ENCODE measurements at regions not wholly inside any gene's neighbourhood (a gene's known extent, or its start where the extent isn't known, plus 50 kb on each side); places are given as distances from the start of the nearest gene placed in this dataset.

DNA sequence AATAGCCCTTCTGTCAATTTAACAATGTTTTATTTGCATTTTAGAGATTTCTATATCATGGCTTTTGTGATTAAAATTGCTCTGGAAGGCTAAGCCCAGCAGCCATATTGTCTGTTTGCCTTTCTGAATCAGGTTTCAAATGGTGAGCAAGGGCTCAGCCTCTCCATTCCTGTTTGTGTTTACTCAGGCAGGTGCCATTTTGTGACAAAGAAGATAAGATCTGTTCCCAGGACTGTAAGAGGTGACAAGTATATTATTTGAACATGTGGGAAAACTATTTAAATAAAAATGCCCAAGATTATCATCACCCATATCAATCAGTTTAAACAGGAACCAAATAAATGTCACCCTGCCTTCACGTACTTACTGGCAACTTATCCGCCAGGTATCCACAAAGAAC lies 641.3 kb upstream of the KLF4 start:
- intact Hi-C loops (cut with micrococcal nuclease), result no loop called here
- no peak for DNase-seq

DNA sequence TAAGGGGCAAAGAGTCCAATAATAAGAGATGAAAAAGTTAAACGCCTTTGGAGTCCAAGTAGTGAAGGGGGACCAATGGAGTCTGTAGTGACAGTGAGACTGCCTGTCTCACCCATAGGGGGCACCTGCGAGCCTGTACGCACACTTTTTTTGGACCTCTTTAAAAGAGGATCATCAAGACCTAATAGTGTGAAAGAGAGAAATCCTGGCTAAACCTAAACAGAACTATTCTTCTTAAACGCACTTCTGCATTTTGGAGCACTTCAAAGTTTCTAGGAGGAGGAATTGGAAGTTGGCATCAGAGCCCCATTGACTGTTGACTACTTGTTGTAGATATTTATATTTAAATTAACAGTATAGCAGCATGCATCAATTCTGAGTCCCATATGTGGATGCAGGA lies 636.1 kb upstream of the KLF4 start:
- DNase-seq, result no peak
- H3K36me3 Mint-ChIP-seq, result no peaks in the 10 kb centered on the region
- intact Hi-C loops (cut with micrococcal nuclease), result no loop called here
- CTCF ChIA-PET, result no interaction called here
- H3K27ac Mint-ChIP-seq, result no peak overlapping the region
- H3K27me3 Mint-ChIP-seq, result no peaks in the 10 kb centered on the region
- no peak overlapping the region for H3K4me3 Mint-ChIP-seq
- no peaks in the 10 kb centered on the region for H3K4me1 Mint-ChIP-seq (ENCODE audit: low read depth)
- POLR2A ChIA-PET, result no interaction called here
- H3K9me3 Mint-ChIP-seq, result peaks cover under 1% of the 10 kb centered on the region

More for the DNA sequence above, 641.3 kb upstream of the KLF4 start:
- no peak overlapping the region for H3K27ac Mint-ChIP-seq
- H3K4me1 Mint-ChIP-seq (ENCODE audit: low read depth), result no peaks in the 10 kb centered on the region
- no peak overlapping the region for H3K4me3 Mint-ChIP-seq
- no peaks in the 10 kb centered on the region for H3K27me3 Mint-ChIP-seq
- no peaks in the 10 kb centered on the region for H3K9me3 Mint-ChIP-seq
- ChIA-PET POLR2A (no interaction called here), CTCF (no interaction called here)
- no peaks in the 10 kb centered on the region for H3K36me3 Mint-ChIP-seq

- POLR2A ChIA-PET, result no interaction called here
- H3K27ac Mint-ChIP-seq, result no peak overlapping the region
These were observed 630.1 kb upstream of the KLF4 start for GRCh38 chr9:108119530-108120113.

DNA sequence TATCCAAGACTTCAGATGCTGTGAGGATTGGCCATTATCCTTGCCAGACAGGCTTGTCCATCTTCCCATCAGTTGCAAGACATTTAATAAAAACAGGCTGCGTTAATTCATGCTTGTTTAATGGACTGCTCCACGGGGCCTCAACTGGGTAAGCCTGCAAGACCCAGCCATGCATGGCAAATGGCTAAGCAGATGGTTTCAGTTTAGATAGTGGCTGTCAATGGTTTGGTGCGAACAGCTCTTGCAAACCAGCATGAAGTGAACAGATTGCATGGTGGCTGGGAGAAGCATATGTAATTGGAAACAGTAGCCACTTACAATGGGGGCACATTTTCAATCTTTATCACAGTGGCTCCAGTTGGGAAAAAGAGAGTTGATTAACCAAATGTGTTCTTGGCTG lies 628.2 kb upstream of the KLF4 start:
- Mint-ChIP-seq H3K27me3 (no peaks in the 10 kb centered on the region), H3K4me1 (ENCODE audit: low read depth) (no peaks in the 10 kb centered on the region), H3K36me3 (no peaks in the 10 kb centered on the region), H3K27ac (no peak overlapping the region), H3K9me3 (peaks cover 3% of the 10 kb centered on the region), H3K4me3 (no peak overlapping the region)
- DNase-seq, result no peak
- intact Hi-C loops (cut with micrococcal nuclease), result no loop called here
- CTCF ChIA-PET, result no interaction called here
- POLR2A ChIA-PET, result no interaction called here

More at GRCh38 chr9:108119530-108120113, 630.1 kb upstream of the KLF4 start:
- Mint-ChIP-seq H3K4me3 (no peak overlapping the region), H3K36me3 (no peaks in the 10 kb centered on the region), H3K9me3 (peaks cover 3% of the 10 kb centered on the region), H3K27me3 (no peaks in the 10 kb centered on the region), H3K4me1 (ENCODE audit: low read depth) (no peaks in the 10 kb centered on the region)
- CTCF ChIA-PET, result interaction anchor here (0.7 kb wide), 1 partner anchor 502 kb away, joined by 4 read pairs; no protein-coding TSS in a partner anchor
- DNase-seq, result no peak
- intact Hi-C loops (cut with micrococcal nuclease), result no loop called here

- Mint-ChIP-seq H3K9me3 (peaks cover 3% of the 10 kb centered on the region), H3K36me3 (no peaks in the 10 kb centered on the region), H3K27me3 (no peaks in the 10 kb centered on the region), H3K4me1 (ENCODE audit: low read depth) (no peaks in the 10 kb centered on the region), H3K27ac (no peak overlapping the region), H3K4me3 (no peak overlapping the region)
- no peak for DNase-seq
- CTCF ChIA-PET, result no interaction called here
- POLR2A ChIA-PET, result no interaction called here
- intact Hi-C loops (cut with micrococcal nuclease), result no loop called here
These were observed 627.7 kb upstream of the KLF4 start for GRCh38 chr9:108117306-108117705.

DNA sequence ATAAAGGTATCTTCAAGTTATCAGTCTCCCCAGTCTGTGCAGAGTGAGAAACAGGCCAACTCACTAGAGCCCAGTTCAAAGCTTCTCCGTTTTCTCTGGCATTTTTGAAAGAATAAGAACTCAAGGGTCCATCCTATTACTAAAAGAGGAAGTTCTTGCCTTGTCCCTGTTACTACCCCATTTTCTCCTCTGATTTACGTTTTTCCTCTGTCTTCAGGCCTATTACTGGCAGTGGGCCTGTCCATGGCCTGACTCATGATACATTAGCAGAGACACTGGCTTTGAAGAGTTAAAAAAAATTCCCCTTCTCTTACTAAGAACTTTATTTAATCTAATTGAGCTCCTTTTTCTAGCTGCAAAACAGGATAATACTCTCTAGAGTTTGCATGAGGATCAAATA lies 624.0 kb upstream of the KLF4 start:
- no peak for DNase-seq
- Mint-ChIP-seq H3K9me3 (no peaks in the 10 kb centered on the region), H3K36me3 (no peaks in the 10 kb centered on the region), H3K27ac (no peak overlapping the region), H3K27me3 (no peaks in the 10 kb centered on the region), H3K4me3 (no peak overlapping the region), H3K4me1 (ENCODE audit: low read depth) (no peaks in the 10 kb centered on the region)
- CTCF ChIA-PET, result no interaction called here
- intact Hi-C loops (cut with micrococcal nuclease), result no loop called here
- POLR2A ChIA-PET, result no interaction called here

DNA sequence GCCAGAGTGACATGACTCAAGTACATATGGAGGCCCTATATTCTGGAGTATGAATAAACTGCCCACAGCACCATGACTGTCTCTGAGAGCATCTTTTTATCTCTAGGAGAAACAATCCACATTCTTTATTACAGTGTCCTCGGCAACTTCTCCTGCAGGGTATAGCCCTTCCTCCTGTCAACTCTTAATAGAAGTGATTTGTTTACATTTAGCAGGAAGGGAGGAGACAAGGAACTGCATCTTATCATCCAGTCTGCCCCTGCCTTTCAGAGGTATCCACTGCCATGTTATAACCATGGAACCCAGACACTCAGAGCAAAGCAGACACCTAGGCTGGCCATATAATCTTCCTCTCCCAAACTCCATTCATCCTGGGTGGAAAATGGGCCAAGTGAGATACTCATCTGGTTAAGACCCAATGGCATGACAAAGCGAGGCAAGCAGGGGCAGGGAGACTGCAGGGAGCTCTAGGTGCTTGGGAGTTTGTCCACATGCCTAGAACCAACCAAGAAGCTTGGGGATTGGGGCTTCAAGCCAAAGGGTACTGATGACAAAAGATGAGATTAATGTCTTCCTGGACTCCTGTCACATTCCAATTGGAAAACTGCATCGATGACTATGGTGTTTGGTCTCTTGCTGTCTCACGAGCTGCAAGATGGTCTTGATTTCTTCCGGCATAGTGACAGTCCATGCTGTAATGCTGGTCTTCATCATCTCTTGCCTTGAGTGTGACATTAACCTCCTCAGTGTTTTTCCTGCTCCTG lies 620.5 kb upstream of the KLF4 start:
- Mint-ChIP-seq H3K4me1 (ENCODE audit: low read depth) (no peaks in the 10 kb centered on the region), H3K4me3 (no peak overlapping the region), H3K27me3 (no peaks in the 10 kb centered on the region), H3K27ac (no peak overlapping the region), H3K36me3 (no peaks in the 10 kb centered on the region), H3K9me3 (no peaks in the 10 kb centered on the region)
- ChIA-PET CTCF (no interaction called here), POLR2A (no interaction called here)
- intact Hi-C loops (cut with micrococcal nuclease), result no loop called here
- no peak for DNase-seq

DNA sequence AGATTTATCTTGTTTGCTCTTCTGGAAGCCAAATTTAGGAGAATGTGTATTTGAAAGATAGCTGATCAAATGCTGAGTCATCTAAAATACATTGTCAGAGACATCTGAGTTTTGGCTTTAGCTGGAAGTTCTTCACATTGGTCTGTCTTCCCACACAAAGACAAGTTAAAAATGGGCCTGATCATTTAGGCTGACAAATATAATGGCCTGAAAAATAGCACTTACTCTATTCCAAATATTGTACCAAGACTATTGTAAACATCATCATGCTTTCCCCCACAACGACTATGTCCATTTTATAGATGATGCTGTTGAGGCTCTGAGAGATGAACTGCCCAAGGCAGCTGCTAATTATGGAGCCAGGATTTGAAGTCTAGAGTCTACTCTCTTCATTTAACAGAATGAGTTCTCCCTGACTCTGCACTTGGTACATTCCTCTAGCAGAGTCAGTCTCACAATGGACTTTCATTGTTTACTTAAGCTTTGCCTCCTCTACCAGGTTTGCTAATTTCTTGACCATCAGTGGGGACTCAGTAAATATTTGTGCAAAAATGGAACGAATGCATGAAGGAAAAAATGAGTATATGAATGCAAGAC lies 619.4 kb upstream of the KLF4 start:
- no peaks in the 10 kb centered on the region for H3K9me3 Mint-ChIP-seq
- no peak for DNase-seq
- ChIA-PET CTCF (no interaction called here), POLR2A (no interaction called here)
- H3K27ac Mint-ChIP-seq, result no peak overlapping the region
- intact Hi-C loops (cut with micrococcal nuclease), result no loop called here
- no peak overlapping the region for H3K4me3 Mint-ChIP-seq
- no peaks in the 10 kb centered on the region for H3K36me3 Mint-ChIP-seq
- H3K4me1 Mint-ChIP-seq (ENCODE audit: low read depth), result no peaks in the 10 kb centered on the region
- H3K27me3 Mint-ChIP-seq, result no peaks in the 10 kb centered on the region

- H3K9me3 Mint-ChIP-seq, result no peaks in the 10 kb centered on the region
- H3K27me3 Mint-ChIP-seq, result no peaks in the 10 kb centered on the region
- DNase-seq, result no peak
- H3K27ac Mint-ChIP-seq, result no peak overlapping the region
- no peaks in the 10 kb centered on the region for H3K4me1 Mint-ChIP-seq (ENCODE audit: low read depth)
- no peak overlapping the region for H3K4me3 Mint-ChIP-seq
- intact Hi-C loops (cut with micrococcal nuclease), result no loop called here
- CTCF ChIA-PET, result no interaction called here
- no peaks in the 10 kb centered on the region for H3K36me3 Mint-ChIP-seq
- POLR2A ChIA-PET, result no interaction called here
These were observed 618.8 kb upstream of the KLF4 start for GRCh38 chr9:108108280-108108851.

- no peak overlapping the region for H3K4me3 Mint-ChIP-seq
- POLR2A ChIA-PET, result no interaction called here
- intact Hi-C loops (cut with micrococcal nuclease), result no loop called here
- H3K36me3 Mint-ChIP-seq, result no peaks in the 10 kb centered on the region
- H3K27me3 Mint-ChIP-seq, result no peaks in the 10 kb centered on the region
- H3K4me1 Mint-ChIP-seq (ENCODE audit: low read depth), result no peaks in the 10 kb centered on the region
- no peak overlapping the region for H3K27ac Mint-ChIP-seq
- H3K9me3 Mint-ChIP-seq, result no peaks in the 10 kb centered on the region
- no peak for DNase-seq
- CTCF ChIA-PET, result no interaction called here
These were observed 616.3 kb upstream of the KLF4 start for GRCh38 chr9:108105885-108106284.

DNA sequence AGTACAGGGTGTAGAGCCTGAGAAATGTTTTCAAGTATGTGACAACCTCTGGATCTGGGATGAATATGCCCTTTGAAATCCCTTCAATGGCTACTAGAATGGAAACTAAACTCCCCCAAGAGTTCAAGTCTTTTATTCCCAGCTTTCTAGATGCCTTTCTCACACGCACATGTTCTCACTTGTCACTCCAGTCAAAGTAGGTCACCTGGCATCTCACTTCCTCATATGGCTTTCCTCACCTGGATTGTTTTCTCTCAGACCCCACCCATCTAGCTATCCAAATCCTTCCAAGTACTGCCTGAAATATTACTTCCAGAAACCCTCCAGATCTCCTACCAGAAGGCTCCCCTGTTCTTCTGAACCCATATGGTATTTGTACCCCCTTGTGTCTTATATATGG lies 615.4 kb upstream of the KLF4 start:
- DNase-seq, result no peak
- Mint-ChIP-seq H3K36me3 (no peaks in the 10 kb centered on the region), H3K27me3 (no peaks in the 10 kb centered on the region), H3K9me3 (no peaks in the 10 kb centered on the region), H3K4me1 (ENCODE audit: low read depth) (no peaks in the 10 kb centered on the region), H3K4me3 (no peak overlapping the region), H3K27ac (no peak overlapping the region)
- POLR2A ChIA-PET, result no interaction called here
- intact Hi-C loops (cut with micrococcal nuclease), result no loop called here
- CTCF ChIA-PET, result no interaction called here

DNA sequence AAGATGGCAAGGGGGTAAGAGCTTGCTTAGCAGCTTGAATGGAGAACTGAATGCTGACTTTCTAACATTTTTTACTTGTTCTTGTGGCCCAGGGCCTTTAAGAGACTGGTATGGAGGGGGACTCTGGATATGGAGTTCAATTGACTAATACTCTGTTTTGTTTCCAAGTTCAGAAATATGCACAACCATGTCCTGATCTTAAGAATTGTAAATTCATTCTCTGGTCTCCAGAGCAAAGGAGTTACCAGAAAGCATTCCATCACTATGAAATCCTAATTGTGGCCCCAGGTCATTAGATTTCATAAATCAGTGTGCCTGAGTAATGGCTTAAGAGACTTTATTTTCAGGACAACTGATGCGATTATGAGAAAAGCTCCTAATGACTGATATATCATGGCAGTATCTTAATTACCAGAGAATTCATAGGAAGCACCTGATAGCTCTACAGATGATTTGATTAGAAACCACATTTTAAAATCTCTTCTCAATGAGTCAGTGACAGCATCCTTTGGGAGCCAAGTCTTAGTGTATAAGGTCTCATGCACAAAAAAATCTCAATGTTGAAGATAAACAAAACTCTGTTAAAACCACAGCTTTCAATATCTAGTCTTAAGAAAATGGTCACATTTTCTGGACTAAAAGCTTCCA lies 613.6 kb upstream of the KLF4 start:
- Mint-ChIP-seq H3K9me3 (no peaks in the 10 kb centered on the region), H3K27ac (no peak overlapping the region), H3K4me1 (ENCODE audit: low read depth) (no peaks in the 10 kb centered on the region), H3K36me3 (no peaks in the 10 kb centered on the region), H3K27me3 (no peaks in the 10 kb centered on the region), H3K4me3 (no peak overlapping the region)
- ChIA-PET POLR2A (no interaction called here), CTCF (no interaction called here)
- intact Hi-C loops (cut with micrococcal nuclease), result no loop called here
- no peak for DNase-seq
